ENCODE measurements at regions not wholly inside any gene's neighbourhood (a gene's known extent, or its start where the extent isn't known, plus 50 kb on each side); places are given as distances from the start of the nearest gene placed in this dataset.

GRCh38 chr2:173669888-173670287 is 295.3 kb downstream of the SP3 start:
- H3K27me3 ChIP-seq (replicated peaks; ENCODE audit: insufficient read depth, low read depth, low read length, poor library complexity) = peaks cover 15% of the 10 kb centered on the region
- no peak for DNase-seq (ENCODE audit: low spot score)
- CTCF ChIA-PET = no interaction called here
- BruUV-seq (replicated peaks) = no TSS peak
- H3K36me3 ChIP-seq (ENCODE audit: insufficient read depth, low read length, poor library complexity, severe bottlenecking) = no peaks in the 10 kb centered on the region
- H3K27ac ChIP-seq (ENCODE audit: low read depth, low read length, poor library complexity, severe bottlenecking) = no peak overlapping the region
- no peak for TF ChIP-seq CTCF (conservative IDR thresholded peaks at IDR 0.05; ENCODE audit: low read depth, low read length)
- TF ChIP-seq EZH2 (IDR thresholded peaks at IDR 0.05; ENCODE audit: borderline replicate concordance, low read depth, low read length, poor library complexity, severe bottlenecking) = no peak
- H3K4me1 ChIP-seq (ENCODE audit: insufficient read depth, low read length, poor library complexity, severe bottlenecking) = no peaks in the 10 kb centered on the region
- intact Hi-C loops (cut with micrococcal nuclease; ENCODE audit: unreplicated experiment) = no loop called here
- POLR2A ChIA-PET (ENCODE audit: low non-redundant PET) = no interaction called here
- no peaks in the 10 kb centered on the region for H3K9me3 ChIP-seq (ENCODE audit: low read depth, low read length, poor library complexity, severe bottlenecking)
- no peak overlapping the region for H3K4me3 ChIP-seq (ENCODE audit: low read depth, low read length, poor library complexity, severe bottlenecking)

GRCh38 chr2:173672573-173673340 is 292.4 kb downstream of the SP3 start:
- H3K9me3 ChIP-seq (ENCODE audit: low read depth, low read length, poor library complexity, severe bottlenecking) = no peaks in the 10 kb centered on the region
- no peak overlapping the region for H3K4me3 ChIP-seq (ENCODE audit: low read depth, low read length, poor library complexity, severe bottlenecking)
- no TSS peak for BruUV-seq (replicated peaks)
- intact Hi-C loops (cut with micrococcal nuclease; ENCODE audit: unreplicated experiment) = no loop called here
- H3K27me3 ChIP-seq (replicated peaks; ENCODE audit: insufficient read depth, low read depth, low read length, poor library complexity) = peaks cover 5% of the 10 kb centered on the region
- H3K27ac ChIP-seq (ENCODE audit: low read depth, low read length, poor library complexity, severe bottlenecking) = no peak overlapping the region
- TF ChIP-seq EZH2 (IDR thresholded peaks at IDR 0.05; ENCODE audit: borderline replicate concordance, low read depth, low read length, poor library complexity, severe bottlenecking) (no peak), CTCF (conservative IDR thresholded peaks at IDR 0.05; ENCODE audit: low read depth, low read length) (no peak)
- ChIA-PET POLR2A (ENCODE audit: low non-redundant PET) (no interaction called here), CTCF (no interaction called here)
- no peaks in the 10 kb centered on the region for H3K36me3 ChIP-seq (ENCODE audit: insufficient read depth, low read length, poor library complexity, severe bottlenecking)
- no peaks in the 10 kb centered on the region for H3K4me1 ChIP-seq (ENCODE audit: insufficient read depth, low read length, poor library complexity, severe bottlenecking)
- DNase-seq (ENCODE audit: low spot score) = no peak

GRCh38 chr2:173673640-173674039 is 291.5 kb downstream of the SP3 start:
- Histone ChIP-seq H3K4me3 (ENCODE audit: low read depth, low read length, poor library complexity, severe bottlenecking) (no peak overlapping the region), H3K27ac (ENCODE audit: low read depth, low read length, poor library complexity, severe bottlenecking) (no peak overlapping the region), H3K4me1 (ENCODE audit: insufficient read depth, low read length, poor library complexity, severe bottlenecking) (no peaks in the 10 kb centered on the region), H3K9me3 (ENCODE audit: low read depth, low read length, poor library complexity, severe bottlenecking) (no peaks in the 10 kb centered on the region), H3K27me3 (replicated peaks; ENCODE audit: insufficient read depth, low read depth, low read length, poor library complexity) (peaks cover 5% of the 10 kb centered on the region), H3K36me3 (ENCODE audit: insufficient read depth, low read length, poor library complexity, severe bottlenecking) (no peaks in the 10 kb centered on the region)
- intact Hi-C loops (cut with micrococcal nuclease; ENCODE audit: unreplicated experiment) = no loop called here
- ChIA-PET CTCF (no interaction called here), POLR2A (ENCODE audit: low non-redundant PET) (no interaction called here)
- no peak for DNase-seq (ENCODE audit: low spot score)
- no TSS peak for BruUV-seq (replicated peaks)
- TF ChIP-seq EZH2 (IDR thresholded peaks at IDR 0.05; ENCODE audit: borderline replicate concordance, low read depth, low read length, poor library complexity, severe bottlenecking) (no peak), CTCF (conservative IDR thresholded peaks at IDR 0.05; ENCODE audit: low read depth, low read length) (no peak)

Measured in A673 (cell line).